ENCODE measurements at regions not wholly inside any gene's neighbourhood (a gene's known extent, or its start where the extent isn't known, plus 50 kb on each side); places are given as distances from the start of the nearest gene placed in this dataset.

- DNase-seq = no peak
- no peak overlapping the region for H3K27ac ChIP-seq
- no peaks in the 10 kb centered on the region for H3K27me3 ChIP-seq
- 89 to 100% (median 96%) methylated on average over 1 of the region's 1 CpG for WGBS, 5 donors
- H3K4me1 ChIP-seq = no peaks in the 10 kb centered on the region
- intact Hi-C loops (cut with DNase I; ENCODE audit: low total_unique reads) = no loop called here
- TF ChIP-seq CTCF (IDR thresholded peaks at IDR 0.05) (no peak), POLR2A (IDR thresholded peaks at IDR 0.05) (no peak), EP300 (IDR thresholded peaks at IDR 0.05) (no peak), POLR2AphosphoS5 (IDR thresholded peaks at IDR 0.05) (no peak)
- H3K4me3 ChIP-seq = no peak overlapping the region
- peaks cover 0 to 3% (median 0%) of the 10 kb centered on the region in 4 donors for H3K9me3 ChIP-seq
- H3K36me3 ChIP-seq = no peaks in the 10 kb centered on the region
Observed at GRCh38 chr3:23062982-23063381, 140.1 kb upstream of the UBE2E2 start.

GRCh38 chr3:23067116-23067515 lies 136.0 kb upstream of the UBE2E2 start:
- intact Hi-C loops (cut with DNase I; ENCODE audit: low total_unique reads) = no loop called here
- Histone ChIP-seq H3K4me3 (no peak overlapping the region), H3K4me1 (no peaks in the 10 kb centered on the region), H3K27me3 (no peaks in the 10 kb centered on the region), H3K9me3 (no peaks in the 10 kb centered on the region), H3K36me3 (no peaks in the 10 kb centered on the region), H3K27ac (no peak overlapping the region)
- no peak for TF ChIP-seq POLR2A (IDR thresholded peaks at IDR 0.05)
- TF ChIP-seq EP300 (IDR thresholded peaks at IDR 0.05) = no peak
- no peak for TF ChIP-seq CTCF (IDR thresholded peaks at IDR 0.05)
- no peak for TF ChIP-seq POLR2AphosphoS5 (IDR thresholded peaks at IDR 0.05)
- DNase-seq = no peak

- H3K4me1 ChIP-seq = no peaks in the 10 kb centered on the region
- H3K9me3 ChIP-seq = no peaks in the 10 kb centered on the region
- no peak overlapping the region for H3K4me3 ChIP-seq
- no peak for TF ChIP-seq EP300 (IDR thresholded peaks at IDR 0.05)
- no peak for TF ChIP-seq POLR2A (IDR thresholded peaks at IDR 0.05)
- TF ChIP-seq POLR2AphosphoS5 (IDR thresholded peaks at IDR 0.05) = no peak
- no peak for TF ChIP-seq CTCF (IDR thresholded peaks at IDR 0.05)
- no peak overlapping the region for H3K27ac ChIP-seq
- intact Hi-C loops (cut with DNase I; ENCODE audit: low total_unique reads) = no loop called here
- no peaks in the 10 kb centered on the region for H3K27me3 ChIP-seq
- no peak for DNase-seq
- 72 to 84% (median 77%) methylated on average over 4 of the region's 4 CpGs for WGBS, 5 donors
- no peaks in the 10 kb centered on the region for H3K36me3 ChIP-seq
Observed at GRCh38 chr3:23068016-23068728, 135.0 kb upstream of the UBE2E2 start.

GRCh38 chr3:23071296-23071695 lies 131.8 kb upstream of the UBE2E2 start:
- no peak for DNase-seq
- no peaks in the 10 kb centered on the region for H3K27me3 ChIP-seq
- H3K9me3 ChIP-seq = no peaks in the 10 kb centered on the region
- intact Hi-C loops (cut with DNase I; ENCODE audit: low total_unique reads) = no loop called here
- H3K4me3 ChIP-seq = no peak overlapping the region
- H3K27ac ChIP-seq = no peak overlapping the region
- H3K4me1 ChIP-seq = peaks cover 0 to 4% (median 0%) of the 10 kb centered on the region in 4 donors
- WGBS, 5 donors = 45 to 68% (median 54%) methylated on average over 2 of the region's 2 CpGs
- TF ChIP-seq CTCF (IDR thresholded peaks at IDR 0.05) = no peak
- no peak for TF ChIP-seq POLR2AphosphoS5 (IDR thresholded peaks at IDR 0.05)
- TF ChIP-seq EP300 (IDR thresholded peaks at IDR 0.05) = no peak
- no peak for TF ChIP-seq POLR2A (IDR thresholded peaks at IDR 0.05)
- no peaks in the 10 kb centered on the region for H3K36me3 ChIP-seq

Data from stomach (tissue), 8 donors.